GM18508 (cell line): ENCODE measurements at regions not wholly inside any gene's neighbourhood (a gene's known extent, or its start where the extent isn't known, plus 50 kb on each side); places are given as distances from the start of the nearest gene placed in this dataset.
"Not testable (repeated sequence)": the region's sequence is repeated elsewhere in the genome, so short reads cannot be mapped to it uniquely, and the experiment has no call there.

ENCODE experiments used
- ATAC-seq: cut with Tn5 transposase; IDR thresholded peaks from one replicate; pipeline ENCODE4 v1.9.1; 2021; ENCODE audit warnings: moderate number of reproducible peaks; ENCODE audit not compliant: insufficient read depth, unreplicated experiment

GRCh38 chr2:111382507-111382906 lies 261.8 kb downstream of the BCL2L11 start:
- ATAC-seq, result not testable (repeated sequence)

GRCh38 chr2:111383311-111383710 lies 262.6 kb downstream of the BCL2L11 start:
- ATAC-seq, result not testable (repeated sequence)

- ATAC-seq, result not testable (repeated sequence)
These were observed 264.7 kb downstream of the BCL2L11 start for GRCh38 chr2:111385226-111385957.

- ATAC-seq, result not testable (repeated sequence)
These were observed 269.9 kb downstream of the BCL2L11 start for GRCh38 chr2:111390605-111391004.

- ATAC-seq, result not testable (repeated sequence)
These were observed 274.8 kb downstream of the BCL2L11 start for GRCh38 chr2:111395350-111396128.

GRCh38 chr2:111400598-111401253 lies 280.0 kb downstream of the BCL2L11 start:
- not testable (repeated sequence) for ATAC-seq

- ATAC-seq, result not testable (repeated sequence)
These were observed 280.8 kb downstream of the BCL2L11 start for GRCh38 chr2:111401270-111402140.

GRCh38 chr2:111402450-111402849 lies 281.7 kb downstream of the BCL2L11 start:
- not testable (repeated sequence) for ATAC-seq

GRCh38 chr2:111403287-111403686 lies 282.6 kb downstream of the BCL2L11 start:
- not testable (repeated sequence) for ATAC-seq

GRCh38 chr2:111406616-111407015 lies 285.9 kb downstream of the BCL2L11 start:
- not testable (repeated sequence) for ATAC-seq

GRCh38 chr2:111407632-111408194 lies 287.0 kb downstream of the BCL2L11 start:
- not testable (repeated sequence) for ATAC-seq

- not testable (repeated sequence) for ATAC-seq
These were observed 290.2 kb downstream of the BCL2L11 start for GRCh38 chr2:111410868-111411406.

- not testable (repeated sequence) for ATAC-seq
These were observed 291.4 kb downstream of the BCL2L11 start for GRCh38 chr2:111411867-111412681.

- not testable (repeated sequence) for ATAC-seq
These were observed 292.3 kb downstream of the BCL2L11 start for GRCh38 chr2:111412841-111413650.

GRCh38 chr2:111413950-111414349 lies 293.2 kb downstream of the BCL2L11 start:
- ATAC-seq, result not testable (repeated sequence)

GRCh38 chr2:111415765-111416743 lies 295.3 kb downstream of the BCL2L11 start:
- ATAC-seq, result not testable (repeated sequence)
